ENCODE measurements at regions not wholly inside any gene's neighbourhood (a gene's known extent, or its start where the extent isn't known, plus 50 kb on each side); places are given as distances from the start of the nearest gene placed in this dataset.

- no peak for TF ChIP-seq CTCF (IDR thresholded peaks at IDR 0.05)
- no peak for TF ChIP-seq POLR2A (IDR thresholded peaks at IDR 0.05)
Observed at GRCh38 chr18:10217211-10217610, 237.2 kb upstream of the APCDD1 start.
